Lung (tissue), 11 donors: ENCODE measurements at regions not wholly inside any gene's neighbourhood (a gene's known extent, or its start where the extent isn't known, plus 50 kb on each side); places are given as distances from the start of the nearest gene placed in this dataset.
A peak's percentile ranks its signal among the peaks of the same experiment; 100 is the strongest.

Experiments
- ATAC-seq: fragments of 200-7000 bp; cut with Tn5 transposase; one replicate; pipeline ENCODE4 v1.9.1; 2020; ENCODE audit warnings: moderate number of reproducible peaks; ENCODE audit not compliant: insufficient read depth, low FRiP score
- DNase-seq, 3 donors: peaks; one replicate each; pipeline ENCODE4 v3.0.0-alpha.2; 2013 to 2017
- H3K27ac ChIP-seq, 2 donors: one replicate each; pipeline ENCODE4 v1.5.1; 2013; ENCODE audit warnings: mild to moderate bottlenecking in 2 of 2, moderate library complexity in 2 of 2, control low read depth in 1 of 2, inconsistent platforms in 1 of 2, low read depth in 1 of 2, low read length in 1 of 2
- H3K27me3 ChIP-seq, 3 donors: one replicate each; pipeline ENCODE4 v1.5.1; 2013; ENCODE audit warnings: low read length in 2 of 3; ENCODE audit not compliant: control insufficient read depth in 3 of 3, insufficient read depth in 3 of 3
- H3K36me3 ChIP-seq, 4 donors: one replicate each; pipeline ENCODE4 v1.5.1; 2013; ENCODE audit warnings: low read length in 4 of 4, mild to moderate bottlenecking in 1 of 4, moderate library complexity in 1 of 4; ENCODE audit not compliant: control insufficient read depth in 4 of 4, insufficient read depth in 4 of 4
- H3K4me1 ChIP-seq, 5 donors: one replicate each; pipeline ENCODE4 v1.5.1; 2013; ENCODE audit warnings: low read length in 5 of 5, mild to moderate bottlenecking in 2 of 5, moderate library complexity in 1 of 5; ENCODE audit not compliant: control insufficient read depth in 5 of 5, insufficient read depth in 5 of 5
- H3K4me3 ChIP-seq: one replicate; pipeline ENCODE4 v1.5.1; 2013; ENCODE audit warnings: mild to moderate bottlenecking, control low read depth, moderate library complexity
- H3K9ac ChIP-seq, 2 donors: one replicate each; pipeline ENCODE4 v1.5.1; 2013; ENCODE audit warnings: low read length in 2 of 2, control low read depth in 1 of 2; ENCODE audit not compliant: insufficient read depth in 1 of 2
- H3K9me3 ChIP-seq, 4 donors: one replicate each; pipeline ENCODE4 v1.5.1; 2013; ENCODE audit warnings: low read length in 3 of 4, mild to moderate bottlenecking in 1 of 4, moderate library complexity in 1 of 4; ENCODE audit not compliant: control insufficient read depth in 4 of 4, insufficient read depth in 3 of 4
- CTCF ChIP-seq: IDR thresholded peaks from 2 replicates; pipeline ENCODE4 v1.5.1; 2012; ENCODE audit warnings: mild to moderate bottlenecking; ENCODE audit errors: control extremely low read depth, extremely low read depth
- WGBS, 2 donors: extraction: QIAGEN DNeasy Blood & Tissue Kit; methylation state at CpG; one replicate each; pipeline ENCODE4 v1.1.7; 2013; 5-methylcytosine and 5-hydroxymethylcytosine counted together
- donor health status: control.
- donor health status: control.
- donor health status: Bipolar disorder and iron deficiency.
- donor health status: healthy.
- donor health status: DM: yes; HTN: yes; CAD: no.

- DNase-seq (no peak), ATAC-seq (no peak)
- Histone ChIP-seq H3K4me1 (no peaks in the 10 kb centered on the region), H3K4me3 (no peak overlapping the region), H3K9ac (no peak overlapping the region), H3K36me3 (no peaks in the 10 kb centered on the region), H3K27me3 (no peaks in the 10 kb centered on the region), H3K9me3 (no peaks in the 10 kb centered on the region), H3K27ac (no peak overlapping the region)
- no peak for TF ChIP-seq CTCF
Observed at GRCh38 chr9:73780916-73781315, 629.3 kb downstream of the ANXA1 start.

DNA sequence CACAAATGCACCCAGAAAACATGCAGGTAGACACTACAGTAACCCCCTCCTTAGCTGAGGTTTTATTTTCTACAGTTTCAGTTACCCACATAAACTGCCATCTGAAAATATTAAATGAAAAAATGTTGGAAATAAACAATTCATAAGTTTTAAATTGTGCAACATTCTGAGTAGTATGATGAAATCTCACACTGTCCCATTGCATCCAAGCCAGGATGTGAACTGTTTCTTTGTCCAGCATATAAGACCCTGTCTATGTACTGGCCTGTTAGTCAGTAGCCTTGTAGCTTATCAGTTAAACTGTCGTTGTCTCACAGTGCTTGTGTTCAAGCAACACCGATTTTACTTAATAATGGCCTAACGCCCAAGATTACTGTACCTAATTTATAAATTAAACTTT is 630.5 kb downstream of the ANXA1 start:
- ATAC-seq, result no peak
- Histone ChIP-seq H3K9ac (no peak overlapping the region), H3K27ac (no peak overlapping the region), H3K4me3 (no peak overlapping the region), H3K9me3 (no peaks in the 10 kb centered on the region), H3K27me3 (no peaks in the 10 kb centered on the region), H3K4me1 (no peaks in the 10 kb centered on the region), H3K36me3 (no peaks in the 10 kb centered on the region)
- WGBS, 2 donors, result 58 to 62% methylated on average over 3 of the region's 3 CpGs
- DNase-seq, result peak in 1 of 3 donors; percentile 8
- TF ChIP-seq CTCF, result no peak

DNA sequence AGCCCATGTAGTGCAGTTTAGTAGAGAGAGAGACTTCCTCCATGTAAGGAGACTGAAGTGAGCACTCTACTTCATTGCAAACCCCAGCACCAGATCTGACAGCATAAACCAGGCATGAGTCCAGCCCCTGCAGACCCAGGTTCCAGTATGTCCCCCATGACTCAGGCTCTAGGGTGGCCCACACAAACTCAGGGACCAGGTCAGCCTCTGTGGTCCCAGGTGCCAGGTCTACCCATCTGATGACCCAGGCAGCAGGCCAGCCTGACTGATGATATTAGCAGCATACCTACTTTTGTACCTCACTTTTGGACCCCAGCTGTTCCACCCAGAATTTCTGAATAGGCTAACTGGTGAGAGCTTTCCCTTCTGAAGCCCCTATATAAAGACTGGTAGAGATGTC is 647.8 kb downstream of the ANXA1 start:
- ATAC-seq (no peak), DNase-seq (no peak)
- peaks cover 0 to 2% (median 0%) of the 10 kb centered on the region in 4 donors for H3K9me3 ChIP-seq
- H3K27me3 ChIP-seq, result no peaks in the 10 kb centered on the region
- no peak overlapping the region for H3K4me3 ChIP-seq
- no peak overlapping the region for H3K27ac ChIP-seq
- no peak overlapping the region for H3K9ac ChIP-seq
- no peaks in the 10 kb centered on the region for H3K36me3 ChIP-seq
- no peaks in the 10 kb centered on the region for H3K4me1 ChIP-seq
- no peak for TF ChIP-seq CTCF

- WGBS, 2 donors, result 48 to 57% methylated on average over 2 of the region's 2 CpGs
- DNase-seq, result no peak
- no peaks in the 10 kb centered on the region for H3K9me3 ChIP-seq
Observed at GRCh38 chr9:73805111-73805510, 653.4 kb downstream of the ANXA1 start.

More at GRCh38 chr9:73805111-73805510, 653.4 kb downstream of the ANXA1 start:
- Histone ChIP-seq H3K4me3 (no peak overlapping the region), H3K4me1 (no peaks in the 10 kb centered on the region), H3K27ac (no peak overlapping the region), H3K36me3 (no peaks in the 10 kb centered on the region), H3K27me3 (no peaks in the 10 kb centered on the region), H3K9ac (no peak overlapping the region)
- TF ChIP-seq CTCF, result no peak
- no peak for ATAC-seq
